ENCODE measurements at regions not wholly inside any gene's neighbourhood (a gene's known extent, or its start where the extent isn't known, plus 50 kb on each side); places are given as distances from the start of the nearest gene placed in this dataset.

- DNase-seq (ENCODE audit: extremely low read depth in 1 of 4, low spot score in 3 of 4) (no peak), FAIRE-seq (no peak), ATAC-seq (no peak)
- TF ChIP-seq USF1 (CRISPR knock-in tag; IDR thresholded peaks at IDR 0.05) (peak; percentile 30; the same call in 1 of the 2 replicates), USF2 (CRISPR knock-in tag; IDR thresholded peaks at IDR 0.05) (peak; percentile 41; the same call in 1 of the 2 replicates), TFE3 (CRISPR knock-in tag; IDR thresholded peaks at IDR 0.05) (peak; percentile 1; the same call in 1 of the 2 replicates), BHLHE40 (IDR thresholded peaks at IDR 0.05; ENCODE audit: low read length) (peak; percentile 36; the same call in 1 of the 2 replicates), PCBP1 (IDR thresholded peaks at IDR 0.05; ENCODE audit: low read depth, low read length, poor library complexity, severe bottlenecking) (no peak)
- no peak overlapping the region for H3K27ac ChIP-seq (ENCODE audit: extremely low read depth, low read depth, low read length)
- no peak overlapping the region for H2AFZ ChIP-seq (ENCODE audit: low read depth, low read length)
- no peaks in the 10 kb centered on the region for H3K9me3 ChIP-seq (replicated peaks; ENCODE audit: control insufficient read depth, insufficient read depth, low read depth, low read length)
- H3K9ac ChIP-seq (ENCODE audit: insufficient read depth in 1 of 2, low read depth in 2 of 2, low read length in 2 of 2): no peak overlapping the region
- no peaks in the 10 kb centered on the region for H3K79me2 ChIP-seq (ENCODE audit: control insufficient read depth, insufficient read depth, low read length)
- WGBS (ENCODE audit: insufficient coverage, low coverage, missing lambda C conversion rate): 8% methylated on average over 4 of the region's 4 CpGs
- in situ Hi-C loops (cut with MboI): no loop called here
- H3K9me1 ChIP-seq (ENCODE audit: control insufficient read depth, insufficient read depth, low read length): no peaks in the 10 kb centered on the region
- H3K36me3 ChIP-seq (ENCODE audit: control insufficient read depth, insufficient read depth, low read length): no peaks in the 10 kb centered on the region
- BruUV-seq (replicated peaks): no TSS peak
- no peaks in the 10 kb centered on the region for H4K20me1 ChIP-seq (replicated peaks; ENCODE audit: control insufficient read depth, insufficient read depth, low read length)
- H3K4me3 ChIP-seq: no peak overlapping the region
- peaks cover 9 to 40% of the 10 kb centered on the region in 2 experiments for H3K27me3 ChIP-seq (ENCODE audit: control insufficient read depth in 2 of 2, insufficient read depth in 2 of 2, low read length in 2 of 2)
- POLR2A ChIA-PET: interaction anchor here (0.7 kb wide), 1 partner anchor 1554 kb away, joined by 4 read pairs; no protein-coding TSS in a partner anchor
- H3K4me1 ChIP-seq (replicated peaks in 1 of 2; ENCODE audit: control insufficient read depth in 2 of 2, insufficient read depth in 2 of 2, low read length in 2 of 2): peaks cover 3 to 4% of the 10 kb centered on the region in 2 experiments; a peak in 3 of 5 replicates
- intact Hi-C loops (cut with micrococcal nuclease): no loop called here
- H3K4me2 ChIP-seq (ENCODE audit: insufficient read depth, low read length): no peak overlapping the region
- CTCF ChIA-PET (ENCODE audit: low intra/inter-chr PET ratio): no interaction called here
Measured at GRCh38 chr6:4403828-4404227, 268.5 kb upstream of the ECI2 start.

Measured in K562 (cell line).